Pancreas (tissue), 10 donors: ENCODE measurements at regions not wholly inside any gene's neighbourhood (a gene's known extent, or its start where the extent isn't known, plus 50 kb on each side); places are given as distances from the start of the nearest gene placed in this dataset.

Source experiments
- ATAC-seq, 4 donors: fragments of 200-7000 bp; cut with Tn5 transposase; one replicate each; pipeline versions ENCODE4 v1.8.0 to v1.9.1; 2020; ENCODE audit warnings: mild to moderate bottlenecking in 4 of 4, moderate library complexity in 4 of 4
- DNase-seq, 6 donors: peaks; one replicate each; pipeline ENCODE4 v3.0.0-alpha.2; 2020
- FAIRE-seq: peaks from 2 replicates; lab custom pipeline; 2012; peaks lifted over from hg19 to GRCh38; lab: Jason Lieb, UNC
- H3K27ac ChIP-seq, 4 donors: fragments of 200-600 bp; sonication (generic); 1 replicate in 3 of 4; 2 replicates in 1 of 4; pipeline versions ENCODE4 v1.5.0 to v1.8.0; 2020
- H3K27me3 ChIP-seq, 4 donors: fragments of 200-600 bp; one replicate each; pipeline ENCODE4 v1.8.0; 2021
- H3K36me3 ChIP-seq, 3 donors: fragments of 200-600 bp; sonication (generic) in 1 of 3; one replicate each; pipeline versions ENCODE4 v1.5.0 to v1.8.0; 2020 to 2021
- H3K4me1 ChIP-seq, 3 donors: fragments of 200-600 bp; one replicate each; pipeline ENCODE4 v1.8.0; 2021
- H3K4me3 ChIP-seq, 4 donors: fragments of 200-600 bp; sonication (generic) in 2 of 4; one replicate each; pipeline versions ENCODE4 v1.5.0 to v1.8.0; 2020 to 2021
- H3K9me3 ChIP-seq, 4 donors: fragments of 200-600 bp; one replicate each; pipeline ENCODE4 v1.8.0; 2021
- WGBS, 2 donors: extraction: QIAGEN DNeasy Blood & Tissue Kit; methylation state at CpG; one replicate each; pipeline ENCODE4 v1.1.7; 2013; 5-methylcytosine and 5-hydroxymethylcytosine counted together
- intact Hi-C, 3 donors: fragments of 100-400 bp; cut with DNase I; formaldehyde crosslinking; loops; one replicate each; pipeline versions ENCODE4 v1.11.1 to v1.14.2; 2022
- TF ChIP-seq, protein P1 (sequence below), 4 donors: fragments of 200-600 bp; sonication (generic) in 3 of 4; IDR thresholded peaks; one replicate each; pipeline versions ENCODE4 v1.5.0 to v1.8.0; 2021; ENCODE audit warnings: antibody characterized with exemption in 4 of 4
- donor health status: healthy with polysubstance abuse.
- donor health status: DM: no; HTN: no; CAD: no; lungs with moderate emphysema.
- donor health status: DM: no; HTN: no; CAD: no.
- donor health status: control.
- donor health status: control.
- donor health status: Bipolar disorder and iron deficiency.
- donor health status: DM: yes; HTN: yes; CAD: no.
- donor health status: DM: no; HTN: no; CAD: no.
- donor health status: DM: no; HTN: no; CAD: no.
- donor health status: DM: yes; HTN: yes; CAD: no.

- intact Hi-C loops, result no loop called here
- Histone ChIP-seq H3K27me3 (no peaks in the 10 kb centered on the region), H3K9me3 (no peaks in the 10 kb centered on the region), H3K4me1 (no peaks in the 10 kb centered on the region), H3K4me3 (no peak overlapping the region), H3K27ac (no peak overlapping the region), H3K36me3 (no peaks in the 10 kb centered on the region)
- 36 to 37% methylated on average over 3 of the region's 3 CpGs for WGBS, 2 donors
- no peak for FAIRE-seq
- no peak for ATAC-seq
- TF ChIP-seq, protein P1, sequence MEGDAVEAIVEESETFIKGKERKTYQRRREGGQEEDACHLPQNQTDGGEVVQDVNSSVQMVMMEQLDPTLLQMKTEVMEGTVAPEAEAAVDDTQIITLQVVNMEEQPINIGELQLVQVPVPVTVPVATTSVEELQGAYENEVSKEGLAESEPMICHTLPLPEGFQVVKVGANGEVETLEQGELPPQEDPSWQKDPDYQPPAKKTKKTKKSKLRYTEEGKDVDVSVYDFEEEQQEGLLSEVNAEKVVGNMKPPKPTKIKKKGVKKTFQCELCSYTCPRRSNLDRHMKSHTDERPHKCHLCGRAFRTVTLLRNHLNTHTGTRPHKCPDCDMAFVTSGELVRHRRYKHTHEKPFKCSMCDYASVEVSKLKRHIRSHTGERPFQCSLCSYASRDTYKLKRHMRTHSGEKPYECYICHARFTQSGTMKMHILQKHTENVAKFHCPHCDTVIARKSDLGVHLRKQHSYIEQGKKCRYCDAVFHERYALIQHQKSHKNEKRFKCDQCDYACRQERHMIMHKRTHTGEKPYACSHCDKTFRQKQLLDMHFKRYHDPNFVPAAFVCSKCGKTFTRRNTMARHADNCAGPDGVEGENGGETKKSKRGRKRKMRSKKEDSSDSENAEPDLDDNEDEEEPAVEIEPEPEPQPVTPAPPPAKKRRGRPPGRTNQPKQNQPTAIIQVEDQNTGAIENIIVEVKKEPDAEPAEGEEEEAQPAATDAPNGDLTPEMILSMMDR (IDR thresholded peaks at IDR 0.05), result no peak
- DNase-seq, result no peak
Measured at GRCh38 chr2:133919285-133919684, 334.6 kb upstream of the MGAT5 start.

GRCh38 chr2:133927894-133928293 is 326.0 kb upstream of the MGAT5 start:
- no peak for ATAC-seq
- 70 to 79% methylated on average over 2 of the region's 2 CpGs for WGBS, 2 donors
- DNase-seq, result no peak
- Histone ChIP-seq H3K27me3 (no peaks in the 10 kb centered on the region), H3K27ac (no peak overlapping the region), H3K9me3 (no peaks in the 10 kb centered on the region), H3K4me1 (no peaks in the 10 kb centered on the region), H3K36me3 (no peaks in the 10 kb centered on the region), H3K4me3 (no peak overlapping the region)
- TF ChIP-seq, protein P1 (IDR thresholded peaks at IDR 0.05), result no peak
- intact Hi-C loops, result no loop called here
- no peak for FAIRE-seq

GRCh38 chr2:133936096-133936495 is 317.8 kb upstream of the MGAT5 start:
- intact Hi-C loops, result no loop called here
- no peak overlapping the region for H3K4me3 ChIP-seq
- no peak overlapping the region for H3K27ac ChIP-seq
- TF ChIP-seq, protein P1 (IDR thresholded peaks at IDR 0.05), result no peak
- no peaks in the 10 kb centered on the region for H3K36me3 ChIP-seq
- no peaks in the 10 kb centered on the region for H3K9me3 ChIP-seq
- H3K4me1 ChIP-seq, result no peaks in the 10 kb centered on the region
- H3K27me3 ChIP-seq, result no peaks in the 10 kb centered on the region
- ATAC-seq, result no peak
- no peak for FAIRE-seq
- DNase-seq, result no peak
- WGBS, 2 donors, result 73 to 82% methylated on average over 8 of the region's 8 CpGs

- H3K36me3 ChIP-seq, result no peaks in the 10 kb centered on the region
- FAIRE-seq, result no peak
- no peak overlapping the region for H3K4me3 ChIP-seq
- no peaks in the 10 kb centered on the region for H3K27me3 ChIP-seq
- no peak for ATAC-seq
- intact Hi-C loops, result no loop called here
- DNase-seq, result no peak
- no peaks in the 10 kb centered on the region for H3K9me3 ChIP-seq
- 66 to 69% methylated on average over 4 of the region's 4 CpGs for WGBS, 2 donors
- H3K4me1 ChIP-seq, result no peaks in the 10 kb centered on the region
- TF ChIP-seq, protein P1 (IDR thresholded peaks at IDR 0.05), result no peak
- no peak overlapping the region for H3K27ac ChIP-seq
Measured at GRCh38 chr2:133936601-133937000, 317.3 kb upstream of the MGAT5 start.

- no peaks in the 10 kb centered on the region for H3K4me1 ChIP-seq
- no peak for DNase-seq
- no peaks in the 10 kb centered on the region for H3K27me3 ChIP-seq
- TF ChIP-seq, protein P1 (IDR thresholded peaks at IDR 0.05), result no peak
- no peaks in the 10 kb centered on the region for H3K9me3 ChIP-seq
- ATAC-seq, result no peak
- H3K27ac ChIP-seq, result no peak overlapping the region
- WGBS, 2 donors, result 47 to 48% methylated on average over 7 of the region's 7 CpGs
- no peak overlapping the region for H3K4me3 ChIP-seq
- H3K36me3 ChIP-seq, result no peaks in the 10 kb centered on the region
- intact Hi-C loops, result no loop called here
- no peak for FAIRE-seq
Measured at GRCh38 chr2:133937669-133938068, 316.2 kb upstream of the MGAT5 start.
